ENCODE measurements at regions not wholly inside any gene's neighbourhood (a gene's known extent, or its start where the extent isn't known, plus 50 kb on each side); places are given as distances from the start of the nearest gene placed in this dataset.

- Mint-ChIP-seq H3K27me3 (ENCODE audit: low read depth in 3 of 3) (peaks cover 0 to 2% (median 1%) of the 10 kb centered on the region in 3 donors), H3K27ac (no peak overlapping the region), H3K9me3 (peaks cover 0 to 2% (median 0%) of the 10 kb centered on the region in 6 donors), H3K4me3 (no peak overlapping the region), H3K36me3 (no peaks in the 10 kb centered on the region), H3K4me1 (no peaks in the 10 kb centered on the region)
- DNase-seq, result no peak
Observed at GRCh38 chr15:91611561-91612323, 241.8 kb upstream of the SLCO3A1 start.

- Mint-ChIP-seq H3K27ac (no peak overlapping the region), H3K36me3 (no peaks in the 10 kb centered on the region), H3K27me3 (ENCODE audit: low read depth in 3 of 3) (peaks cover 4 to 11% (median 5%) of the 10 kb centered on the region in 3 donors), H3K4me3 (no peak overlapping the region), H3K9me3 (peaks cover 0 to 5% (median 0%) of the 10 kb centered on the region in 6 donors), H3K4me1 (no peaks in the 10 kb centered on the region)
- no peak for DNase-seq
Observed at GRCh38 chr15:91620229-91620628, 233.3 kb upstream of the SLCO3A1 start.

GRCh38 chr15:91622235-91622634 lies 231.3 kb upstream of the SLCO3A1 start:
- peaks cover 0 to 3% (median 0%) of the 10 kb centered on the region in 6 donors for H3K9me3 Mint-ChIP-seq
- H3K4me1 Mint-ChIP-seq, result no peaks in the 10 kb centered on the region
- H3K4me3 Mint-ChIP-seq, result no peak overlapping the region
- H3K27me3 Mint-ChIP-seq (ENCODE audit: low read depth in 3 of 3), result peaks cover 2 to 11% (median 6%) of the 10 kb centered on the region in 3 donors
- no peaks in the 10 kb centered on the region for H3K36me3 Mint-ChIP-seq
- no peak for DNase-seq
- no peak overlapping the region for H3K27ac Mint-ChIP-seq

- no peaks in the 10 kb centered on the region for H3K36me3 Mint-ChIP-seq
- no peaks in the 10 kb centered on the region for H3K4me1 Mint-ChIP-seq
- DNase-seq, result no peak
- no peak overlapping the region for H3K27ac Mint-ChIP-seq
- H3K9me3 Mint-ChIP-seq, result peaks cover 0 to 3% (median 0%) of the 10 kb centered on the region in 6 donors
- H3K27me3 Mint-ChIP-seq (ENCODE audit: low read depth in 3 of 3), result peaks cover 2 to 11% (median 6%) of the 10 kb centered on the region in 3 donors
- no peak overlapping the region for H3K4me3 Mint-ChIP-seq
Observed at GRCh38 chr15:91622711-91623342, 230.7 kb upstream of the SLCO3A1 start.

GRCh38 chr15:91624353-91624968 lies 229.0 kb upstream of the SLCO3A1 start:
- H3K36me3 Mint-ChIP-seq, result no peaks in the 10 kb centered on the region
- no peak overlapping the region for H3K27ac Mint-ChIP-seq
- DNase-seq, result no peak
- no peaks in the 10 kb centered on the region for H3K4me1 Mint-ChIP-seq
- H3K27me3 Mint-ChIP-seq (ENCODE audit: low read depth in 3 of 3), result peaks cover 1 to 11% (median 3%) of the 10 kb centered on the region in 3 donors
- no peaks in the 10 kb centered on the region for H3K9me3 Mint-ChIP-seq
- no peak overlapping the region for H3K4me3 Mint-ChIP-seq

GRCh38 chr15:91625506-91625905 lies 228.0 kb upstream of the SLCO3A1 start:
- H3K9me3 Mint-ChIP-seq, result no peaks in the 10 kb centered on the region
- DNase-seq, result no peak
- no peak overlapping the region for H3K27ac Mint-ChIP-seq
- no peak overlapping the region for H3K4me3 Mint-ChIP-seq
- no peaks in the 10 kb centered on the region for H3K36me3 Mint-ChIP-seq
- no peaks in the 10 kb centered on the region for H3K4me1 Mint-ChIP-seq
- peaks cover 0 to 11% (median 2%) of the 10 kb centered on the region in 3 donors for H3K27me3 Mint-ChIP-seq (ENCODE audit: low read depth in 3 of 3)

GRCh38 chr15:91627473-91628278 lies 225.8 kb upstream of the SLCO3A1 start:
- Mint-ChIP-seq H3K4me3 (no peak overlapping the region), H3K4me1 (no peaks in the 10 kb centered on the region), H3K27me3 (ENCODE audit: low read depth in 3 of 3) (peaks cover 1 to 4% (median 2%) of the 10 kb centered on the region in 3 donors), H3K36me3 (no peaks in the 10 kb centered on the region), H3K27ac (no peak overlapping the region), H3K9me3 (no peaks in the 10 kb centered on the region)
- no peak for DNase-seq

GRCh38 chr15:91630090-91630489 lies 223.4 kb upstream of the SLCO3A1 start:
- no peak for DNase-seq
- H3K36me3 Mint-ChIP-seq, result no peaks in the 10 kb centered on the region
- peaks cover under 1 to 2% (median 1%) of the 10 kb centered on the region in 3 donors for H3K27me3 Mint-ChIP-seq (ENCODE audit: low read depth in 3 of 3)
- H3K9me3 Mint-ChIP-seq, result no peaks in the 10 kb centered on the region
- H3K4me3 Mint-ChIP-seq, result no peak overlapping the region
- H3K4me1 Mint-ChIP-seq, result no peaks in the 10 kb centered on the region
- no peak overlapping the region for H3K27ac Mint-ChIP-seq

GRCh38 chr15:91632176-91632575 lies 221.3 kb upstream of the SLCO3A1 start:
- no peaks in the 10 kb centered on the region for H3K36me3 Mint-ChIP-seq
- H3K4me3 Mint-ChIP-seq, result no peak overlapping the region

GRCh38 chr15:91632981-91633380 lies 220.5 kb upstream of the SLCO3A1 start:
- DNase-seq, result no peak
- peaks cover 0 to 3% (median 0%) of the 10 kb centered on the region in 6 donors for H3K9me3 Mint-ChIP-seq
- H3K27me3 Mint-ChIP-seq (ENCODE audit: low read depth in 3 of 3), result peaks cover 1 to 9% (median 1%) of the 10 kb centered on the region in 3 donors
- H3K4me1 Mint-ChIP-seq, result no peaks in the 10 kb centered on the region
- no peak overlapping the region for H3K4me3 Mint-ChIP-seq
- no peak overlapping the region for H3K27ac Mint-ChIP-seq
- no peaks in the 10 kb centered on the region for H3K36me3 Mint-ChIP-seq

More at GRCh38 chr15:91632176-91632575, 221.3 kb upstream of the SLCO3A1 start:
- Mint-ChIP-seq H3K9me3 (no peaks in the 10 kb centered on the region), H3K4me1 (no peaks in the 10 kb centered on the region), H3K27ac (no peak overlapping the region), H3K27me3 (ENCODE audit: low read depth in 3 of 3) (peaks cover 1 to 9% (median 2%) of the 10 kb centered on the region in 3 donors)
- no peak for DNase-seq

GRCh38 chr15:91634179-91634578 lies 219.3 kb upstream of the SLCO3A1 start:
- H3K9me3 Mint-ChIP-seq, result peaks cover 0 to 4% (median 0%) of the 10 kb centered on the region in 6 donors
- DNase-seq, result no peak
- no peak overlapping the region for H3K27ac Mint-ChIP-seq
- H3K27me3 Mint-ChIP-seq (ENCODE audit: low read depth in 3 of 3), result peaks cover 1 to 9% (median 1%) of the 10 kb centered on the region in 3 donors
- H3K36me3 Mint-ChIP-seq, result no peaks in the 10 kb centered on the region
- no peaks in the 10 kb centered on the region for H3K4me1 Mint-ChIP-seq
- no peak overlapping the region for H3K4me3 Mint-ChIP-seq

GRCh38 chr15:91635080-91635479 lies 218.4 kb upstream of the SLCO3A1 start:
- Mint-ChIP-seq H3K36me3 (no peaks in the 10 kb centered on the region), H3K27me3 (ENCODE audit: low read depth in 3 of 3) (peaks cover 1 to 9% (median 1%) of the 10 kb centered on the region in 3 donors), H3K4me1 (no peaks in the 10 kb centered on the region), H3K4me3 (no peak overlapping the region), H3K27ac (no peak overlapping the region), H3K9me3 (peaks cover 0 to 7% (median under 1%) of the 10 kb centered on the region in 6 donors)
- DNase-seq, result no peak

- H3K9me3 Mint-ChIP-seq, result peaks cover 0 to 11% (median under 1%) of the 10 kb centered on the region in 6 donors
- peaks cover 1 to 9% (median 1%) of the 10 kb centered on the region in 3 donors for H3K27me3 Mint-ChIP-seq (ENCODE audit: low read depth in 3 of 3)
- no peaks in the 10 kb centered on the region for H3K36me3 Mint-ChIP-seq
- H3K4me1 Mint-ChIP-seq, result no peaks in the 10 kb centered on the region
- no peak overlapping the region for H3K27ac Mint-ChIP-seq
- no peak overlapping the region for H3K4me3 Mint-ChIP-seq
- no peak for DNase-seq
Observed at GRCh38 chr15:91635641-91636040, 217.9 kb upstream of the SLCO3A1 start.
